ENCODE measurements at regions not wholly inside any gene's neighbourhood (a gene's known extent, or its start where the extent isn't known, plus 50 kb on each side); places are given as distances from the start of the nearest gene placed in this dataset.

DNA sequence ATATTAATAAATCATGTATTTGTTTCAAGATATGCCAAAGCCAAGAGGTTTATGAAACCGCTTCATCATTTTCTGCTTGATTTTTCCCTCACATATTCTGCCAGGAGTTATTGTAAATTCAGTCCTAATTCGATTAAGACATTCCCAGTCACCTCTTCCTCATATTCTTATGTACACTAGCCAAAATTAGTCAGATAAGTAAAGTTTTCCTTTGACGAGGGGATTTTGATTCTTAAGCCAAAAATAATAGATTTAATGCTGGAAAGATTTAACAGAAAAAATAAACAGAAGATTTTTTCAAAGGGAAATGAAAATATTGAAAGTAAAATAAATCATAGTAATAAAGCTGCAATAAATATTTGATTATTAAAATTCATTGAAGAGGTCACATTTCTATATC lies 51.0 kb upstream of the VEGFC start:
- 86% methylated on average over 2 of the region's 3 CpGs for WGBS (ENCODE audit: insufficient coverage)
- H3K36me3 ChIP-seq (ENCODE audit: control insufficient read depth, insufficient read depth, low read length), result no peaks in the 10 kb centered on the region
- no peak overlapping the region for H3K27ac ChIP-seq (ENCODE audit: low read length)
- no peaks in the 10 kb centered on the region for H3K36me3 Mint-ChIP-seq
- no peaks in the 10 kb centered on the region for H3K4me1 Mint-ChIP-seq
- H3K27me3 Mint-ChIP-seq (ENCODE audit: low read depth in 2 of 2), result no peaks in the 10 kb centered on the region
- H3K27me3 ChIP-seq (ENCODE audit: control insufficient read depth, insufficient read depth, low read length), result no peaks in the 10 kb centered on the region
- H3K4me1 ChIP-seq (ENCODE audit: control insufficient read depth, insufficient read depth, low read length), result no peaks in the 10 kb centered on the region
- no peak for ATAC-seq
- peaks cover 2 to 6% of the 10 kb centered on the region in 2 donors for H3K9me3 Mint-ChIP-seq
- no peak for DNase-seq
- TF ChIP-seq, protein P1, sequence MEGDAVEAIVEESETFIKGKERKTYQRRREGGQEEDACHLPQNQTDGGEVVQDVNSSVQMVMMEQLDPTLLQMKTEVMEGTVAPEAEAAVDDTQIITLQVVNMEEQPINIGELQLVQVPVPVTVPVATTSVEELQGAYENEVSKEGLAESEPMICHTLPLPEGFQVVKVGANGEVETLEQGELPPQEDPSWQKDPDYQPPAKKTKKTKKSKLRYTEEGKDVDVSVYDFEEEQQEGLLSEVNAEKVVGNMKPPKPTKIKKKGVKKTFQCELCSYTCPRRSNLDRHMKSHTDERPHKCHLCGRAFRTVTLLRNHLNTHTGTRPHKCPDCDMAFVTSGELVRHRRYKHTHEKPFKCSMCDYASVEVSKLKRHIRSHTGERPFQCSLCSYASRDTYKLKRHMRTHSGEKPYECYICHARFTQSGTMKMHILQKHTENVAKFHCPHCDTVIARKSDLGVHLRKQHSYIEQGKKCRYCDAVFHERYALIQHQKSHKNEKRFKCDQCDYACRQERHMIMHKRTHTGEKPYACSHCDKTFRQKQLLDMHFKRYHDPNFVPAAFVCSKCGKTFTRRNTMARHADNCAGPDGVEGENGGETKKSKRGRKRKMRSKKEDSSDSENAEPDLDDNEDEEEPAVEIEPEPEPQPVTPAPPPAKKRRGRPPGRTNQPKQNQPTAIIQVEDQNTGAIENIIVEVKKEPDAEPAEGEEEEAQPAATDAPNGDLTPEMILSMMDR (IDR thresholded peaks at IDR 0.05), result no peak
- H3K27ac Mint-ChIP-seq, result no peak overlapping the region
- no peak overlapping the region for H3K4me3 ChIP-seq (ENCODE audit: low read length)
- H3K9me3 ChIP-seq (ENCODE audit: control insufficient read depth, insufficient read depth, low read length), result no peaks in the 10 kb centered on the region
- intact Hi-C loops (cut with micrococcal nuclease), result no loop called here
- H3K4me3 Mint-ChIP-seq, result no peak overlapping the region

DNA sequence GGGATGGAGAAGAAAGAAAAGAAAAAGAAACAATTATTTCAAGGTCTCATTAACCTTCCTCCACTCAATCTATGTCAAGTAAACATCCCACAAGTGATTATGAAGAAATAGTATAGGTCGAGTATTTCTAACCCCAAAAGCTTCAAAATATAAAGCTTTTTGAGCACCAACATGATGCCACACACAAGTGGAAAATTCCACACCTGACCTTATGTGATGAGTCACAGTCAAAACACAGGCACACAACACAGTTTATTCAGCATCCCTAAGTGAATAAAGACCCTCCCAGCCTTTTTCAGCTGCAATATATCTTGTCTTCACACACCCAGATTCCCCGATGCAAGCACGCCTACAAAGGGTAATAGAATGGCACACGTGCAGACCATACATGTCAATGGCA lies 51.7 kb upstream of the VEGFC start:
- intact Hi-C loops (cut with micrococcal nuclease), result no loop called here
- 91% methylated on average over 4 of the region's 4 CpGs for WGBS (ENCODE audit: insufficient coverage)
- Mint-ChIP-seq H3K27ac (no peak overlapping the region), H3K4me1 (no peaks in the 10 kb centered on the region), H3K4me3 (no peak overlapping the region), H3K36me3 (no peaks in the 10 kb centered on the region), H3K27me3 (ENCODE audit: low read depth in 2 of 2) (no peaks in the 10 kb centered on the region), H3K9me3 (peaks cover 2 to 10% of the 10 kb centered on the region in 2 donors)
- Histone ChIP-seq H3K36me3 (ENCODE audit: control insufficient read depth, insufficient read depth, low read length) (no peaks in the 10 kb centered on the region), H3K9me3 (ENCODE audit: control insufficient read depth, insufficient read depth, low read length) (no peaks in the 10 kb centered on the region), H3K27me3 (ENCODE audit: control insufficient read depth, insufficient read depth, low read length) (no peaks in the 10 kb centered on the region), H3K4me1 (ENCODE audit: control insufficient read depth, insufficient read depth, low read length) (no peaks in the 10 kb centered on the region), H3K27ac (ENCODE audit: low read length) (no peak overlapping the region), H3K4me3 (ENCODE audit: low read length) (no peak overlapping the region)
- DNase-seq, result no peak
- no peak for ATAC-seq
- TF ChIP-seq, protein P1 (IDR thresholded peaks at IDR 0.05), result no peak

DNA sequence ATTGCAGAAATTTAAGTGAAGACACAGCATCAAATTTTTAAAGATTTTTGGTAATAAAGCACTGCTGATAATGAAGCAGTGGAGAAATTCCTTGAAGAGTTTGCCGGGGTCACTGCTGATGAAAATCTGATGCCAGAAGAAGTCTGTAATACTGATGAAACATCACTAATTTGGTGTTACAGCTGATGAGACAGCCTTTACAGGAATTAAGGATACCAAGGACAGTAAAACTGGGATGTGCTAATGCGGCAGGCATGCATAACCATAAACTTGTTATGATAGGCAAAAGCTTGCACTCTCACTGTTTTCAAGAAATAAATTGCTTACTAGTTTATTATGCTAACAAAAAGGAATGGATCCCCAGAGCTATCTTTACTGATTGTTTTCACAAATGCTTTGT lies 52.9 kb upstream of the VEGFC start:
- Mint-ChIP-seq H3K4me3 (no peak overlapping the region), H3K27me3 (ENCODE audit: low read depth in 2 of 2) (no peaks in the 10 kb centered on the region), H3K4me1 (no peaks in the 10 kb centered on the region), H3K36me3 (no peaks in the 10 kb centered on the region), H3K9me3 (peaks cover 2 to 10% of the 10 kb centered on the region in 2 donors), H3K27ac (no peak overlapping the region)
- intact Hi-C loops (cut with micrococcal nuclease), result no loop called here
- TF ChIP-seq, protein P1 (IDR thresholded peaks at IDR 0.05), result no peak
- Histone ChIP-seq H3K4me1 (ENCODE audit: control insufficient read depth, insufficient read depth, low read length) (no peaks in the 10 kb centered on the region), H3K4me3 (ENCODE audit: low read length) (no peak overlapping the region), H3K36me3 (ENCODE audit: control insufficient read depth, insufficient read depth, low read length) (no peaks in the 10 kb centered on the region), H3K27me3 (ENCODE audit: control insufficient read depth, insufficient read depth, low read length) (no peaks in the 10 kb centered on the region), H3K9me3 (ENCODE audit: control insufficient read depth, insufficient read depth, low read length) (no peaks in the 10 kb centered on the region), H3K27ac (ENCODE audit: low read length) (no peak overlapping the region)
- 96% methylated on average over 2 of the region's 2 CpGs for whole genome bisulfite sequencing (ENCODE audit: insufficient coverage)
- no peak for ATAC-seq
- no peak for DNase-seq

DNA sequence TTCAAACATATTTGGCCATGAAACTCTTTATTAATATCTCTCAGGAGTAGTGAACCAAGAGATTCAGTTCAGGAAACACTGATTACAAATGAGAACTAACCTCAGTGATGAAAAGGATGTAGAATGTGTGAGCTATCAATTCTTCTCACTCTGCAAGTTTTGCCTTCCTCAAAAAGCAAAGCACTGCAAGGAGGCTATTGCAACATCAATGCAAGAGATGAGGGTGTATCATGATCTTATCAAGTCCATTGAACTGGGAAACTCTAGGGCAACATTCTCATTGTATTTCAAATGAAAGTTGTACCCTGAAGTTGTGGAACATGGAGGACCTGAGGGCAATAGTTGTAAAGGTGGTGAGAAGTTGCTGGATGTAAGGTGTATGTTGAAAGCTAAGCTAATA lies 56.4 kb upstream of the VEGFC start:
- Histone ChIP-seq H3K9me3 (ENCODE audit: control insufficient read depth, insufficient read depth, low read length) (no peaks in the 10 kb centered on the region), H3K27me3 (ENCODE audit: control insufficient read depth, insufficient read depth, low read length) (no peaks in the 10 kb centered on the region), H3K36me3 (ENCODE audit: control insufficient read depth, insufficient read depth, low read length) (no peaks in the 10 kb centered on the region), H3K4me3 (ENCODE audit: low read length) (no peak overlapping the region), H3K27ac (ENCODE audit: low read length) (no peak overlapping the region), H3K4me1 (ENCODE audit: control insufficient read depth, insufficient read depth, low read length) (no peaks in the 10 kb centered on the region)
- Mint-ChIP-seq H3K9me3 (peaks cover 8 to 21% of the 10 kb centered on the region in 2 donors), H3K36me3 (no peaks in the 10 kb centered on the region), H3K27me3 (ENCODE audit: low read depth in 2 of 2) (no peaks in the 10 kb centered on the region), H3K4me1 (no peaks in the 10 kb centered on the region), H3K4me3 (no peak overlapping the region), H3K27ac (no peak overlapping the region)
- intact Hi-C loops (cut with micrococcal nuclease), result no loop called here
- TF ChIP-seq, protein P1 (IDR thresholded peaks at IDR 0.05), result no peak
- no peak for DNase-seq
- ATAC-seq, result no peak

All from natural killer cell (primary cell).